C4-2B (cell line): ENCODE measurements at regions not wholly inside any gene's neighbourhood (a gene's known extent, or its start where the extent isn't known, plus 50 kb on each side); places are given as distances from the start of the nearest gene placed in this dataset.

ENCODE experiments used
- ZFX ChIP-seq: fragments of 450-650 bp; IDR thresholded peaks from 2 replicates; pipeline ENCODE4 v1.6.1; 2017
- TF ChIP-seq, protein P1 (sequence below): fragments of 450-650 bp; conservative IDR thresholded peaks from 2 replicates; pipeline ENCODE4 v1.5.1; 2017; ENCODE audit warnings: mild to moderate bottlenecking

DNA sequence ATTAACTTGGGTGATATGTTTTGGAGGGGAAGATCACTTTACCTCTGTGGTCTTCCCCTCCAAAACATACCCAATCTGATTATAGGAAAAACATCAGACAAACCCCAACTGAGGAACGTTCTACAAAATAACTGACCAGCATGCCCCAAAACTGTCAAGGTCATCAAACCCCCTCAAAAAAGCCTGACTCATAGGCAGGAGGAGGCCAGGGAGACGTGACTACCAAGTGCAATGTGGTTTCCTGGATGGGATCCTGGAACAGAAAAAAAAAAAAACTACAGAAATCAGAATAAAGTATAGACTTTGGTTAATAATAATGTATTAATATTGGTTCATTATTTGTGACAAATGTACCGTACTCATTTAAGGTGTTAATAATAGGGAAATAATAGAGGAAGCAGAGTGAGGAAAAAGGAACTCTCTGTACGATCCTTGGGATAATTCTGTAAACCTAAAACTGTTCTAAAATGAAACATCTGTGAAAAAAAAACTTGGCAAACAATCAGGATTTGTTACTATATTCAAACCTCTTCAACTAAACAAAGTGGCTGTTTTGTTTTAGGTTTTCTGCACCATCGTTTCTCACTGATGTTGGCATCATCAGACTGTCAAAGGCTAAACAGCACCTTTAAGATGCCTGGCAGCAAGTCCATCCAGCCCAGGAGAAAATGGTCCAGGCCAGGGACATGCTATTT lies 266.7 kb upstream of the SDK2 start:
- TF ChIP-seq, protein P1, sequence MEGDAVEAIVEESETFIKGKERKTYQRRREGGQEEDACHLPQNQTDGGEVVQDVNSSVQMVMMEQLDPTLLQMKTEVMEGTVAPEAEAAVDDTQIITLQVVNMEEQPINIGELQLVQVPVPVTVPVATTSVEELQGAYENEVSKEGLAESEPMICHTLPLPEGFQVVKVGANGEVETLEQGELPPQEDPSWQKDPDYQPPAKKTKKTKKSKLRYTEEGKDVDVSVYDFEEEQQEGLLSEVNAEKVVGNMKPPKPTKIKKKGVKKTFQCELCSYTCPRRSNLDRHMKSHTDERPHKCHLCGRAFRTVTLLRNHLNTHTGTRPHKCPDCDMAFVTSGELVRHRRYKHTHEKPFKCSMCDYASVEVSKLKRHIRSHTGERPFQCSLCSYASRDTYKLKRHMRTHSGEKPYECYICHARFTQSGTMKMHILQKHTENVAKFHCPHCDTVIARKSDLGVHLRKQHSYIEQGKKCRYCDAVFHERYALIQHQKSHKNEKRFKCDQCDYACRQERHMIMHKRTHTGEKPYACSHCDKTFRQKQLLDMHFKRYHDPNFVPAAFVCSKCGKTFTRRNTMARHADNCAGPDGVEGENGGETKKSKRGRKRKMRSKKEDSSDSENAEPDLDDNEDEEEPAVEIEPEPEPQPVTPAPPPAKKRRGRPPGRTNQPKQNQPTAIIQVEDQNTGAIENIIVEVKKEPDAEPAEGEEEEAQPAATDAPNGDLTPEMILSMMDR, result no peak
- no peak for TF ChIP-seq ZFX
